Retina (tissue), 1 donor: ENCODE measurements at regions not wholly inside any gene's neighbourhood (a gene's known extent, or its start where the extent isn't known, plus 50 kb on each side); places are given as distances from the start of the nearest gene placed in this dataset.

Experiments used
- DNase-seq: peaks from one replicate; pipeline ENCODE4 v3.0.0-alpha.2; 2016

DNA sequence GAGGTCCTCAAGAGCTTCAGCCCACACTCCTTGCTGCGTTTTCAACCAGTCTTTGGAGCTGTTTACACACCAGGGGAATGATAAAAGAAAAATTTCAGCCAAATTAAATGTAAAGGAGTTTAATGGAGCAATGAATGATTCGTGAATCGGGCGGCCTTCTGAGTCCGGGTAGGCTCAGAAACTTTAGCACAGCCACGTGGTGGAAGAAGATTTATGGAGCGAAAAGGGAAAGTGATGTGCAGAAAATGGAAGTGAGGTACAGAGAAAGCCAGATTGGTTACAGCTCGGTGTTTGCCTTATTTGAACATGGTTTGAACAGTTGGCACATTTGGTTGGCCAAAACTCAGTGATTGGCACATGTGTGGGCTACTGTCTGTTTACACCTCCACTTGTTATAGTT is 305.4 kb downstream of the MAF start:
- DNase-seq, result no peak

DNA sequence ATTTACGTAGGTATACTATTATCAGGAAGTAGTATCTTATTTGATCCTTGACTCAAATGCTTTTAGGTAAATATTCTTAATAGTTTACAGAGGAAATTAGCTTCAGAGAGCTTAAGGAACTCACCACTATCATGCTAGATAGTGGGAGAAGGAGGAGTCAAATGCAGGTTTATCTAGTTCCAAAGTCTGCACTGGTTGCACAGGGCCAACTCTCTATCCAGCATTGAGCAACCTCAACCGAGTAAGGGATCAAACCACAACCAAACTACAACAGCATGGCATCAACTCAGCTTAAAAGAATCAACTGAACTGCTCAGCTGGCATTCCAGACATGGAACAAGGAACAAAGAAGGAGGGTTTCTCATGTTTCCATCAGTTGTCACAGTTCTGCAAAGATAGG is 306.0 kb downstream of the MAF start:
- no peak for DNase-seq

DNA sequence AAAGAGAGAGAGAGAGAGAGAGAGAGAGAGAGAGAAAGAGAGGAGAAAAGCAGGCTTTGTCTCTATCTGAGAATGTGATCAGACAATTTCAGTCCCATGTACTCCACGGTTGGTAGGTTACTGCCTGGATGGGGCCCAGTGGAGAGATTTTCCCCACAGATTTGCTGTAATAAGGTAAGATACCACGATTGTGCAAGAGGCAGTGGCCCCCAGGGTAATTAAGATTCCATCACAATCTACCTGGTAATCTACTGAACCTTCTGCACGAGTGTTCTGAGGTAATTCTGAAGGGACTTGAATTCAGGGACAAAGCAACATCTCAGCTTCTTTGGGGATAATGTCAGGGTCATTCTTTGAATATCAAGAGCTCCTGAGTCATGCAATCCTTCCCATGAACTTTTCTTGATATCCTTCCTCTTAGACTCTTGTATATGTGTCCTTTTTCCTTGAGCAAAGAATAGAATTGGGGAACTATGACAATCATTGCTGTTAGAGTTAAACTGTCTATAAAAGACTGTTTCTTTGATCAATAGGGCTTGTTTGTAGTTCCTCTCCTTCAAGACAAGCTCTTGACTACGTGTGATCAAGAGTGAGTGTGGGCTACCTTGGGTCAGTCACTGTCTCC is 306.6 kb downstream of the MAF start:
- no peak for DNase-seq

DNA sequence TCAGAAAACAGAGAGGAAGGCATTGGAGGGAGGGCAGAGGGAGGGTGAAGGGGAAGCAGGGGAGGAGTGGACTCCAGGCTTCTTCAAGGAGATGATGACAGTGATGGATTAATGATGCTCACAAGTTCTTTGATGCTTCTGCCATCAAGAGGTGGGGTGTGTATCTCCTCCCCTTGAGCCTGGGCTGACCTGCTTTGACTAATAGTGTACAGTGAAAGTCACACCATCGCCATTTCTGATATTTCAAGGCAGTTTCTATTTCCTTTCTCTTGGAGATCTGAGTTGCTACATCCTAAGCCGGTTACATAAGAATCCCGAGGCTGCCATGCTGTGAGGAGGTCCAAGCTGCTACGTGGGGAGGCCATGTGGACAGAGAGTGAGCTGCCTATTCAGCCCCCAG is 312.5 kb downstream of the MAF start:
- DNase-seq, result no peak

DNA sequence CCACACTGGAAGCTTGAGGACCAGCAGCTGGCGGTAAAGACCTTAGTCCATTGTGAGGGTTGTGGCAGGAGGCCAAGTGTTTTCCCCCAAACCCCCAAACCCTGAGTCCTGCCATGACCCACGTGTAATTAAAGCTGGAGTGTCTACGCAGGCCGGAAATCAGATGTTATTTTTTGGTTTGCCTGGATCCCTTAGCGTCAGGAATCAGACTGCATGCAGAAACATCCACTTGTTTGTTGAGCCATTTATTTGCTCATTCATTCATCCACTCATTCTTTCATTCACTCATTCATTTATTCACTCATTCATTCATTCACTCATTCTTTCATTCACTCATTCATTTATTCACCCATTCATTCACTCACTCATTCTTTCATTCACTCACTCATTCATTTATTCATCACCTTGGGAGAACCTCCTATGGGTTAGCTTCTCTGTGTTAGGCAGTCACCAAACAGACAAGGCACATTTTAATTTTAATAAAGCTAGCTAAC is 313.1 kb downstream of the MAF start:
- no peak for DNase-seq

DNA sequence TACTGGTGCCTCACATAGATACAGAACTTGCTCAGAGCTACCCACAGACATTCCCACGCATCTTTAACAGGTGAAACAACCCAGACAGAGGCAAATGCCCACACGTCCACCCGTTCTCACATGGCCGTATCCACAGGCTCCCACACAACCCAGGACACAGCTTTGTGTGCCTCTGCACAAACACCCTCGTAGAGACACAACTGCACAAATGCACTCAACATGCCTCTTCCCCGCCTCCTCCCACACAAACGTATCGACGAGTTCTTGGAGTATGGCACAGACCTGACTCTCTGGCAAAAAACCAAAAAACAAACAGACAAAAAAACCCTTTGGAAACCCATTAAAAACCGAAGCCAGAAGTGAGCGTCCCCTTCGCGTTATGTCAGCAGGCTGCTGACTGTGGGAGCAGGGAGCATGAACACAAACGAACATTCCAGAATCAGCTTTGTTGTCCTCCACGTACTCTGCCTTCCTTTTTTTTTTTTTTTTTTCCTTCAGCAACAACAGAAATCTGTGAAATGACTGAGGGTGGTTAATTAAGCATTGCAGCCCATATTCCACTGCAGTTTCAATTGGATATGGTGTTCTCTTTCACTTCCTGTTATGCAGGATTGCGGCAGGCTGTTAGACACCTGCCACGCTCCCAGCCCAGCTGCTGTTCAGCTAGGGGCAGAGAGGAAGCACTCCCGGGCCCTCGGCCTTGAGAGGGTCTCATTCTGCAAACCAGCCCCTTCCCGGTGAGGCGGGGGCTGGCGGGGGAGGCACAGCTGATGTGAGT is 313.7 kb downstream of the MAF start:
- DNase-seq, result peak; percentile 71

DNA sequence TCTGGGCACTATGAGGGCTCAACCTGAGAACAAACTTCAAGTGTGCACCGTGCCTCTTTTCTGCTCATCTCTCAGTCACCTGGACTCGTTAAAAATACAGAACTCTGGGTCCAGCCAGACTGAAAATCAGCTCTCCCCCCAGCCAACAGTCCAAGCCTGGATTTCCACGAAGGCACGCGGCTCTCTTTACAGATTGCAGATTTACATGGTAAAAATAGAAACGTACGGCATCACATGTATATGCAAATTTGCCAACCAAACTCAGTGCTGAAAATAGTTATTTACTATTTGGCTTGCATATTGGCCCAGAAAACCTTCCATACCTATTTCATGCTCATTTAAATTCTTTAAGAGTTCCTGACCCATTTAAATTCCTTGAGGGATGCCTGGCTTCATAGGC is 315.8 kb downstream of the MAF start:
- DNase-seq, result no peak

DNA sequence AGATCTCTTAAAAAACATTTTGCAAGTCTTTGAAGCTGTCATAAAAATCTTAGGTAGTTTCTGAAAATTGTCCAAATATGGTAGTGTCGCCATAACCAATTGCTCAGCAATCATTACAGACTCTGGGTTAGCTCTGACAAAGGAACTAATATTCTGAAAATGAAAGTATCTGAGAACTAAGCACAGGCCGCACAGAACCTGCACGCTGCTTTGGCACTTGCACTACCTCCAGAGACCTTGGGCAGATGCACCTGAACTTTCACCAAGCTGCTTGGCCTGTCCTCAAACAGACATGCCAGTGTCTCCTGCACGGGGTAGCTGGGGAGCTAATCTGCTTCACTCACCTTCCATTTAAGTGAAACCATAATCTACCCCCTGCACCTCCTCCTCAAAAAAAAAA is 317.0 kb downstream of the MAF start:
- no peak for DNase-seq

DNA sequence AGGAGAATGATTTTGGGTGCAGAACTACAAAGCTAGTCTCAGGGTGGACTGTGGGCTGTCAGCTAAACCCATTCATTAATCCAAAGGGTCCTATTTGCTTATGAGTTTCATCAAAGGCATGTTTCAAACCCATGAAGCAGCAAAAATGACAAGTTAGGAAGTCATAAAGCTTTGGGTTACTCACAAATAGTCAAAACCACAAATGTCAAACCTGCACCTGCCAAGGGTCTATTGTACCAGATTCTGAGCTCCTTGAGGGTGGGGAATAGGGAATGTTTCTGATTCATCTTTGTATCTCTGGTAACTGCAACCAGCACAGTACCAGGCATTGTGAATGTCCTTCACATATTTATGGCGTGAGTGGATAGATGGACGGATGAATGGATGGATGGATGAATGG is 317.7 kb downstream of the MAF start:
- no peak for DNase-seq

DNA sequence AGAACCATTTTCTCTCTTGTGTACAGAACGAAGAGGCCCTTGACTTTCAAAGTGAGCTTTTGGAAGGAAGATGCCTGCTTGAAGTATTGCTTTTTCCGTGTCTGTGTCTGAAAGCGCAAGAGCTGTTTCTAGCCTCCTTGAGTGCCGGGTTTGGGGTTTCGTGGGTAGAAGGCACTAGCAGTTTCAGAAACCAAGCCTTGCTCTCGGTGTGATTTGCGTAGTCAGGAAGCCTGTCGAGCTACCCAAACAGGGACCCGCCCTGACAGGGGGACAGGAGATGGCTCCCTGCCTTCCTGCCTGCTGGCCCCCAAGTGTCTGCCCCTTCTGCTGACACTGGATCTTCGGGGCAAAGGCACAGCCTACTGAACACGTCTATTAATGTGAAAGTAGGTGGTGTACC is 322.0 kb downstream of the MAF start:
- DNase-seq, result no peak

DNA sequence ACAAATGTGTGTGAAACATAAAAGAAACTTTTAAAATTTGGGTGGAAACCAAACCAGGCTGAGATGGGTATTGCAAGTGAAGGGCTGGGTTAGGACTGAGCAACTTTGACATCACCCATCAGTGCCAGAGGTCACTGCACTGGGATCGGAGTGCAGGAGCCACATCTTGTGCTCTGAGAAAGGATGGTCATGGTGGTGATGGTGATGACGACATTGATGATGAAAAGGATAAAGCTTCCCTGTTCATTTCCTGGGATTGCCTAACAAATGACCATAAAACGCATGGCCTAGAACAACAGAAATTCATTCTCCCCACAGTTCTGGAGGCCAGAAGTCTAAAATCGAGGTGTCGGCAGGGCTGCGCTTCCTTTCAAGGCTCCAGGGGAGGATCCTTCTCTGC is 324.0 kb downstream of the MAF start:
- DNase-seq, result no peak

DNA sequence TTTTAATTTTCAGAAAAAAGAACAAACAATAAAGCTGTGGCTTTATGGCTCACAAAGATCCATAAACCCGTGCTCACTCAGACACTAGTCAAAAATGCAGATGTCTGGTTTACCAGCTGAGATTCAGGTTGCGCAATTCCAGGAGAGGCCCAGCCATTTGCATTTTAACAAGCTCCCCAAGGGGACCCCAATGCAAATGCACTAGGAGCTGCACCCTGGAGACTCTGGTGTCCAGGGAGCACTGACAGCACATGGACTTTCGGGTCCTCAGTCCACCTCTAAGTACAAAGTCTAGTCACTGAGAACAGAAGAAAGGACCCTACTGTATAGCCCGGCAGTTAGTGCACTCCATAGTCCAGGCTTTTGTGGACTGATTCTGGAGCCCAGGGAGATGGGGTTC is 326.3 kb downstream of the MAF start:
- no peak for DNase-seq

DNA sequence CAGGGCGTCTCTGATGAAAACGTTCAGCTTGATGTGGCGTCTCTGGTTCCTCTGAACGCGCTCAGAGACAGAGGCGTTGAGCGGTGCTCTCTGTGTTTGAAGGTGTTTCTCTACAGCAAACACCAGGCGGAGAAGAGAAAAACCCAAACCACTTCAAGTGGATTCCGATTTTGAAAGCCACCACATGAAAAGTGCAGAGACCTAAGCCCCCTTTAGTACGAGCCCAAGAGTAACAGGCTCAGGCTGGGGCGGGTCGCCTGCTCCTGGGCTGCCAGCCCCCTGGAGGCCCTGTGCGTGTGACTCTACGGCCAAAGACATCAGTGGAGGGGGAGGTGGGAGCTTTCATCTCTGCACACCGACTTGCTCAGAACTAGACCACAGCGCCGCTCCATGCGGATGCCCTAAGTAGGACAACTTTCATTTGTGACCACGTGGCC is 328.4 kb downstream of the MAF start:
- no peak for DNase-seq

DNA sequence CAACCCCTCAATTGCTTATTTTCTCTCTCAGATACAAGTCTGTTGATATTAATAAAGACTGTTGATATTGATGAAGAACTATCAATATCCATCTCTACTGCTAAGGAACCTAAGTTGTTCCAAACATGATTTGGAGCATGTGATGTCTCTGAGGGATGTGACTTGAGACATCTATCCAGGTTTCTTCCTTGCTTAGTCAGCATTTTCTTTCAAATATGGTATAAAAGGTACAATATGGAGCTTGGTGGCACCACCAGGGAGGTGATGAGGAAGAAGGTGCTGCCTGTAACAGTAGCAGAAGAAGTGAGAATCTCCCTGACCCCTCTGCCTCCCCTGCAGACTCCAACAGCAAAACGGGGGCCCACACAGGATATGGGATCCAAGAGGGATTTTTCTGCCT is 329.0 kb downstream of the MAF start:
- no peak for DNase-seq

DNA sequence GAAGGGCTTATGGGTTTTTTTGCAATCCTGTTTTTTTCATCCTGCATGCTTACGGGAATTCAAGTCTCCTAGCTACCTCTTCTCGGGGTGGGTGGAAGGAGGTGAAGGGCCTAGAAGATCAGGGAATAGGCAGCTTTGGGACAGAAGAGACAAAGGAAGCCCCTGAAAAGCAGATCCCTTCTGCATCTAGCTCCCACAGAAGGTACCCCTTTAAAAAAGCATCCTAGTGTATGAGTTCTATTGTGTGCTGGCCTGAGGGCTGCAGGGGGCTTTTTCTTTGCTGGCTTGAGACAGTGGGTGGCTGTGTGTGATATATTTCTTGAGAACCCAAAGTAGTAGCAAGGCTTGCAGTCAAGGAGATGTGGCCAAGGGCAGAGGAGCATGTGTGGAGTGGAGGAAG is 330.5 kb downstream of the MAF start:
- no peak for DNase-seq

DNA sequence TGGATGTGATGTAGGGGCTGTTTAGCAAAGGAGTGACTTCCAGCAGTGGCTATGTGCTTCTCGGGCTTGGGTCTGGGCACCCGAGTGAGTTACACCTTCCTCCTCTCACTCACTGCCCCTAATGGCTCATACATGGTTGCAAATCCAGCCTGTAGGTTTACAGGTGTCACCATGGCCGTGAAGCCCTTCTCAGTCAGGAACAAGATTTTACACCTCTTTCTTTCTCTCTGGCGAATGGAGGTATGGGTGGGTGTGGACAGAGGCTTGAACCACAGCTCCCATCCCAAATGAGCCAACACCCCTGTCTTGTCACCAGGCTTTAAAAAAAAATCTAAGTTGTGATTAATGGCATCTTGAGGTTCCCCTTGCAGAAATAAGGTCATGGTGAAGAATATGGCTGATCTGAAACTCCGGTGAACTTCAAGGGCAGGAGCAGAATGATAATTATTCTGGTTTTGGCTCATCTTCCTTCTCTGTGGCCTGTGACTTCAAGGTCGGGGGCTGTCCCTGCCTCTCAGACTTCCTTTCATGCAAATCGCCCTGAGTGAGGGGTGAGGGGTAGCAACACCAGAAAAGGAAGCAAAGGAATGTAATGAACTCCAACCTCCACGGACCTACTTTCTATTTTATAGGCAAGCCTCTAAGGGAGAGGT is 331.2 kb downstream of the MAF start:
- DNase-seq, result no peak

DNA sequence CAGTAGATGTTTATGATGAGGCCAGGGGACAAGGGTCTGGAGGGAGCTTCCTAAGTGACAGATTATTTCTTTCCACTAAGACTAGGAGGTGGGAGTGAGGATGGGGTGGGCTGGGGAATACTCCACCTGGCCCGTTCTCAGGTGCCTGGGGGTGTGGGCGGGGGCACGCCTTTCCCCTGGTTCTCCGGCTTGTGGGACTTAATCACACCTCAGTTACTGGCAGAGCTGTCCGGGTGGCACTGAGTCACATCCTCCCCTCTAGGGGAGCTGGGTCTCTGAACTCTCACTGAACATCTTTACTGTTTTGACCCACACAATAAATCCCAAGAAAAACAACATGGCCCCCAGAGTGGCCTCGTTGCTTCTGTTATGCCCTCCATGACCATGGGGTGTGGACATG is 332.8 kb downstream of the MAF start:
- no peak for DNase-seq

DNA sequence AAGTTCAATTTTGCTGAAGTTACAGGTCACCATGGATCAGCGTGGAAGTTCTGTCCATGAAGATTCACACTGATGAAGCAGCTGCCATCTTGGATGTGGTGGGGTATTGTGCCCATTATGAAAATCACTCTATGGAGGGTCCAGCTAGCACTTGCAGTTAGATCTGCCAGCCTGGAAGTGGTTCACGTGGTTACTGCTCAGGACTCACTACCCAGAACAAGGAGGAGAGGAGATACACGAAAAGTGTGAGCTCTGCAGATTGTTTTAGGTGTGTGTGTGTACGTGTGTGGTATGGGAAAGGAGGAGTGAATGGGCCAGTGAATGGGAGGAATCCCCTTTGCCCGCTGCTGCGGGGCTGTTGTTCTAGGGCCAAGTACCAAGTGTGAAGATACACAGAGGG is 333.4 kb downstream of the MAF start:
- DNase-seq, result no peak

DNA sequence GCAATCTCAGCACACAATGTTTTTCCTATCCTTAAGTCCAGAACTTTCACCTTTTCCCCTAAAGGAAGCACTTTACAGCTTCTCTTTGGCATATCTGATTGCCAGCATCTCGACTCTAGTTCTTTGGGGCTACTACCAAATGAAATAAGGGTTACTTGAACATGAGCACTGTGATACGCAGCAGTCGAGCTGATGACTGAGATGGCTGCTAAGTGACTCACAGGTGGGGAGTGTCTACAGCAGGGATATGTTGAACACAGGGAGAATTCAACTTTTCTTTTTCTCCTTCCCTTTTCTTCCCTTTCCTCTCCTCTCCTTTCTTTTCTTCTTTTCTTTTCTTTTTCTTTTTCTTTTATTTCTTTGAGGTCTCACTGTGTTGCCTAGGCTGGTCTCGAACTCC is 334.8 kb downstream of the MAF start:
- DNase-seq, result no peak

DNA sequence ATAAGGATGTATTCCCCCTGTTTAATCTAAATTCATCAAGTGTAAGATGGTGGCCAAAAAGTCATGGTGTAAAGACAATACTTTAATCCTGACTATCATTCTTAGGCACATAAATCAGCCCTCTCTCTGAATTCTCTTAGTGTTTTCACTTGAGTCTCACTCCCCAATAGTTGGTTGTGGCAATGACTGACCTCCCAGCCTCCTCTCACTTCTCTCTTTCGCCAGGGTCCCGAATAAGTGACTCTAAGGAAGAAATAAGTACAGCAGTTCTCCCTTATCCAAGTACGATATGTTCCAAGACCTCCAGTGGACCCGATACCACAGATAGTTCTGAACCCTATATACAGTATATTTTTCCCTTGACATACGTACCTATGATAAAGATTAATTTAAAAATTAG is 335.3 kb downstream of the MAF start:
- DNase-seq, result no peak

DNA sequence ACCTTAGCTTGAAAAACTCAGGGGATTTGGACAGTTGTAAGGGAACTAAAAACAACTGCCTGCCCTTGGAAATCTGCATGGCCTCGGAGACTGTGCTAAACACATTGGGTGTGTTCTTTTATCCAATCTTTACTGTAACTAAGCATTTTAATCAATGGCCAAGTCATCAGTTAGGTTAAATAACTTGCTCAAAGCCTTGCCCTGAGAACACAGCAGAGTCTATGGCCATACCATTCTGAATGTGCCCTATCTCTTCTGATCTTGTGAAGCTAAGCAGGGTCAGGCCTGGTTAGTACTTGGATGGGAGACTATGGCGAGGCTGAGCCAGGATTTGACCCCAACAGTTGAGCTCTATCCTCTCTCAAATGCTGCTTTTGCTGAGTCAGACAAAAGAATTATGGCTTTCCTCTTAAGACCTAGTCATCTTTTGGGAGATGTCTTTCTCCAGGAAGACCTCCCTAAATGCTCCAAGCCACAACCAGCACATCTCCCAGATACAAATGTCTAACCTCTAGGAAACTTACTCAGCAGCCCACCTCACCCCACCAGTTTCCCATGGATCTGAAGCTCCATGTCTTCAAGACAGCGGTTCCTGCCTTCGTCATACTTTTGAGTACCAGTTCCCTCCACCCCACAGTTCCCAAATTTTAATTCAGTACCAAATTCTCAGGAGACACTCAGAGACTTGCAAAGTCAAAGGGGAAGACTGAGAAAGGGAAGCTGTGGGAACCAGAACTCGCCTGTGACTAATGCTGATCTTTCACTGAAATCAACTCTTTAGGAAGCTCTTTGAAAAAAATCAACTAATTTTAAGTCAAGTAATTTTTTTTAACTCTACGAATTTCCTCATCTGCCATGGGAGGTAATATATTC is 336.1 kb downstream of the MAF start:
- no peak for DNase-seq

DNA sequence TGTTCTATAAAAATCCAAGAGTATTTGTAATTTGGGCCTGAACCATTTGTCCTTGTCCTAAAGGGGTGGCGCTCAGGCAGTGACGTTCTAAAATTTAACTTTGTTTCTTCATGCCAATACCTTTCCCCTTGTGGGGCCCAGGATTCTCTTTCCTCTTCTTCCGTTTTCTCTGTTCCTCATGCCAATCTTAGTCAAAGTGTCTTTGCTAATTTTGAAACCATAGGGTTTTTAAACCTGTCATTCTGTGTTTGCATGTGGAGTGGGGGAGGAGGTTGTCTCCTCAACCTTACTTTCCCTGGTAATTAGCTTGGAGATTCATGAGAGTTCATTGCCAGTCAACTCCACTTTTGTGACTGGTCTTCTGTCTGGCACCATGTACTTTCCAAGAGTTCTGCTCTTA is 337.1 kb downstream of the MAF start:
- no peak for DNase-seq
